ENCODE measurements at regions not wholly inside any gene's neighbourhood (a gene's known extent, or its start where the extent isn't known, plus 50 kb on each side); places are given as distances from the start of the nearest gene placed in this dataset.

- no peak for TF ChIP-seq POLR2AphosphoS5 (IDR thresholded peaks at IDR 0.05; ENCODE audit: low read depth, low read length)
- TF ChIP-seq CTCF (IDR thresholded peaks at IDR 0.05) = no peak
- no peak for TF ChIP-seq TCF7L2 (IDR thresholded peaks at IDR 0.05; ENCODE audit: low read depth, low read length)
These were observed 80.5 kb downstream of the HNRNPD start for GRCh38 chr4:82293304-82293703.

All from Panc1 (cell line).